GM12891 (cell line): ENCODE measurements at regions not wholly inside any gene's neighbourhood (a gene's known extent, or its start where the extent isn't known, plus 50 kb on each side); places are given as distances from the start of the nearest gene placed in this dataset.

Experiments
- DNase-seq: peaks from one replicate; pipeline ENCODE4 v3.0.0; 2011; ENCODE audit warnings: low spot score; ENCODE audit not compliant: insufficient read length
- FAIRE-seq: peaks from 2 replicates; lab custom pipeline; 2011; peaks lifted over from hg19 to GRCh38; lab: Jason Lieb, UNC
- PAX5 ChIP-seq: IDR thresholded peaks from 2 replicates; pipeline ENCODE4 v1.6.1; 2011; ENCODE audit warnings: low read length, moderate library complexity, mild to moderate bottlenecking; ENCODE audit not compliant: insufficient read depth, severe bottlenecking
- POLR2A ChIP-seq: IDR thresholded peaks from 2 replicates; pipeline ENCODE4 v1.6.1; 2011; ENCODE audit warnings: low read depth, low read length, control low read depth
- POLR2AphosphoS5 ChIP-seq: IDR thresholded peaks from 2 replicates; pipeline ENCODE4 v1.6.1; 2011; ENCODE audit warnings: low read depth, low read length, control low read depth
- POU2F2 ChIP-seq: IDR thresholded peaks from 2 replicates; pipeline ENCODE4 v1.6.1; 2011; ENCODE audit warnings: low read depth, mild to moderate bottlenecking, control low read depth, low read length, moderate library complexity
- SPI1 ChIP-seq: IDR thresholded peaks from 2 replicates; pipeline ENCODE4 v1.6.1; 2011; ENCODE audit warnings: low read depth, low read length, control low read depth
- TAF1 ChIP-seq: IDR thresholded peaks from 2 replicates; pipeline ENCODE4 v1.6.1; 2011; ENCODE audit warnings: low read depth, low read length, control low read depth

GRCh38 chr18:43393174-43393573, 115.9 kb upstream of the SYT4 start:
- TF ChIP-seq PAX5: no peak
- no peak for TF ChIP-seq TAF1
- TF ChIP-seq POLR2AphosphoS5: no peak
- no peak for TF ChIP-seq SPI1
- no peak for TF ChIP-seq POLR2A
- TF ChIP-seq POU2F2: no peak
- DNase-seq: no peak
- FAIRE-seq: no peak

- FAIRE-seq (no peak), DNase-seq (no peak)
- TF ChIP-seq TAF1 (no peak), POLR2AphosphoS5 (no peak), SPI1 (no peak), PAX5 (no peak), POU2F2 (no peak), POLR2A (no peak)
These were observed 119.0 kb upstream of the SYT4 start for GRCh38 chr18:43396266-43396665.

DNA sequence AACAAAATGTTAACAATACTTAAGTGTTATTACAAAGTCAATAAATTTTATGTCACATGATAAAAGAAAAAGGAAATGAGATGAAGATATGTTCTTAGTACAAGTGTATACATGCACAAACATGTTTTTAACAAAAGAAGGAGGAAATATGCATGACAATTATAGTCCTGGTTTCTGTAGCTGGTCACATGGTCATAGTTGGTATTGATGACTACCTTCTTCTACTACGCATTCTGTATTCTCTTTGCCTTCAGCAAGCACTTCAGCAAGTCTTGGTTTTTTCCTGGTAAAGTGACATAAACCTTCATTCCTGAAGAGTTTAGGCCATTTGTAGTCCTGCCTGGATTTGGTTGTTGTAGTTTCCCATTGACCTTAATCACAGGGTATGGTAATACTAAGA, 121.3 kb upstream of the SYT4 start:
- DNase-seq (no peak), FAIRE-seq (no peak)
- TF ChIP-seq POLR2A: no peak
- TF ChIP-seq TAF1: no peak
- no peak for TF ChIP-seq POLR2AphosphoS5
- no peak for TF ChIP-seq PAX5
- TF ChIP-seq SPI1: no peak
- no peak for TF ChIP-seq POU2F2

DNA sequence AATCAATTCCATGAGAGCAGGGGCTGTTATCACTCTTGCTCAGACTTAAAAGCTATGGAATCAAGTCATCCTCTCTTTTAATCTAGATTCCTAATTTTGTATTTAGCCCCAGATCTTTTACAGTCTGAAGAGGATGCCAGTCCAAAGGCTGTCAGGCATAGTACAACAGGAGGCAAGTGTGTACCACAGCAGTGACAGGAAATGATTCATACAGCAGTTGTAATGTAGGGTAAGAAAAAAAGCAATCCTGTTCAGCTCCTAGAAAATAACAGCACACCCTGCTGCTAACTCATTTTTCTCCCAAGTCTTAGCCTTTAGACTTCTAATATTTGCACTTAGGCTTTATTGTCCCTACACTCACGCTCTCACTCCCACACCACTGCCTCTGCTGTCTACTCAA, 127.8 kb upstream of the SYT4 start:
- DNase-seq (no peak), FAIRE-seq (no peak)
- no peak for TF ChIP-seq POU2F2
- no peak for TF ChIP-seq POLR2A
- no peak for TF ChIP-seq SPI1
- TF ChIP-seq PAX5: no peak
- TF ChIP-seq TAF1: no peak
- no peak for TF ChIP-seq POLR2AphosphoS5

DNA sequence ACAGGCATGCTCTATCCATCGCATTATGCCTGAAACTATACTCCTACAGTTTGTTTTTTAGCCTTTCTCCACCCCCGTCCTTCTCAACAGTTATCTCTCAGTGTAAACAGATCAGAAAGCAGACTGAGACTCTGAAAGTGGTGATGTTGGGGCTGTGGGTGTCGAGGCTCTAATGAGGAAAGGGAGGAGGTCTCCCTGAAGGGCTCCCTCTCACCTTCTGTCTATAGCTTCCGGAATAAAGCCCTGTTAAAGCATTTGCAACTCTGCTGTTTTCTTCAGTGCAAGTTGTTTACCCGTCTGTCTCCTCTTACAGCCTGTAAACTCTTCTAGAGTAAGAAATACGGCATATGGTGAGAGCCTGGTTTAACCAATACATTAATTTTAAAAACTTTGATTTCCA, 136.7 kb upstream of the SYT4 start:
- TF ChIP-seq SPI1 (no peak), POLR2A (no peak), PAX5 (no peak), TAF1 (no peak), POU2F2 (no peak), POLR2AphosphoS5 (no peak)
- FAIRE-seq (no peak), DNase-seq (no peak)

GRCh38 chr18:43420091-43420490, 142.8 kb upstream of the SYT4 start:
- no peak for TF ChIP-seq POLR2AphosphoS5
- TF ChIP-seq POLR2A: no peak
- no peak for TF ChIP-seq SPI1
- no peak for TF ChIP-seq PAX5
- TF ChIP-seq POU2F2: no peak
- TF ChIP-seq TAF1: no peak
- DNase-seq (no peak), FAIRE-seq (no peak)

- DNase-seq (no peak), FAIRE-seq (no peak)
- TF ChIP-seq TAF1: no peak
- no peak for TF ChIP-seq POLR2A
- TF ChIP-seq POLR2AphosphoS5: no peak
- no peak for TF ChIP-seq SPI1
- TF ChIP-seq PAX5: no peak
- no peak for TF ChIP-seq POU2F2
These were observed 143.7 kb upstream of the SYT4 start for GRCh38 chr18:43420950-43421349.

GRCh38 chr18:43422518-43422917, 145.2 kb upstream of the SYT4 start:
- no peak for FAIRE-seq
- DNase-seq: no peak
- TF ChIP-seq POLR2AphosphoS5: no peak
- no peak for TF ChIP-seq SPI1
- no peak for TF ChIP-seq PAX5
- TF ChIP-seq POLR2A: no peak
- TF ChIP-seq POU2F2: no peak
- no peak for TF ChIP-seq TAF1

DNA sequence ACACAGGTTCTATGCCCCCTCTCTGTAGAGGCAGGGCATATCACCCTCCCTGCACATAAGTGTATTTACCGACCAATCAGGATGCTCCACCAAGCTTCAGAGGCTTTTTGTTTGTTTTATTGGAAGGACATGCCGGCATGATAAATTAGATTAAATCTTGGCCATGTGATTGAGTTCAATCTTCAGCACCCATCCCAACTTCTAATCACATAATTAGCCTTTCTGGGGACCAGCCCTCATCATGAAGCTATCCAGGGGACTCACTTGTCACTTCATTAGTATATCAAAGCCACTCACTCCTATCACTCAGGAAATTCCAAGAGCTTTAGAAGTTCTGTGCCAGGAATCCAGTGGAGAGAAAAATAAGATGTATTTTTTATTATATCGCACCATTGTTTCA, 158.6 kb upstream of the SYT4 start:
- DNase-seq: no peak
- no peak for FAIRE-seq
- TF ChIP-seq SPI1: no peak

- TF ChIP-seq POLR2A (no peak), TAF1 (no peak), POU2F2 (no peak), SPI1 (no peak), PAX5 (no peak), POLR2AphosphoS5 (no peak)
- DNase-seq (no peak), FAIRE-seq (no peak)
These were observed 164.8 kb upstream of the SYT4 start for GRCh38 chr18:43442131-43442530.

DNA sequence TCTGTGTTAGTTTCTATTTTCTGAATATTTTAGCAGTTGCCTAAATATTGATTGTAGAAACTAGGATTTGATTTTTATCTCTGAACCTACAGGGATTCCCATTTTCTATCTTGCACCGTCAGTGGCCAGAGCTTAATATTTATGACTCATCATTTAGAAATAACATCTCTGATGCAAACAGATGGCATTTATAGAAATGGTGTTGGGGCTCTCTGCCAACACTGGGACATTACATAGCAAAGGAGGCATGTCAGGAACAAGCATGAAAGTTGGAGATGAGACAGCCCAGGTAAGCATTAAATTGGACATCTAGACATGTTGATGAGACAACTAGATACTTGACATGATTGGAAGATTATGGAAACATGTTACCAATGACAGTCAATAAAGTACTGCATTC, 165.3 kb upstream of the SYT4 start:
- TF ChIP-seq SPI1: no peak
- TF ChIP-seq TAF1: no peak
- no peak for TF ChIP-seq POLR2AphosphoS5
- TF ChIP-seq PAX5: no peak
- TF ChIP-seq POLR2A: no peak
- no peak for TF ChIP-seq POU2F2
- no peak for FAIRE-seq
- DNase-seq: no peak
